B cell (primary cell): ENCODE measurements at regions not wholly inside any gene's neighbourhood (a gene's known extent, or its start where the extent isn't known, plus 50 kb on each side); places are given as distances from the start of the nearest gene placed in this dataset.

ENCODE experiments used
- ATAC-seq: fragments of 200-7000 bp; cut with Tn5 transposase; one replicate; pipeline ENCODE4 v1.10.0; 2021; ENCODE audit warnings: low read depth, mild to moderate bottlenecking, moderate number of reproducible peaks, moderate library complexity
- CTCF ChIA-PET: fragments of 350-600 bp; sonication (Branson Sonifier 250); formaldehyde crosslinking; loops from one replicate; lab custom pipeline; 2021; ENCODE audit warnings: antibody characterized with exemption, inconsistent platforms; lab: Charles Lee
- POLR2A ChIA-PET: fragments of 350-600 bp; sonication (Branson Sonifier 250); formaldehyde crosslinking; loops from one replicate; lab custom pipeline; 2021; ENCODE audit warnings: antibody characterized with exemption; lab: Charles Lee
- DNase-seq: peaks from one replicate; pipeline ENCODE4 v3.0.0; 2013
- H2AFZ ChIP-seq: 2 replicates; pipeline ENCODE4 v1.6.1; 2012; ENCODE audit warnings: mild to moderate bottlenecking, low read depth, low read length; ENCODE audit not compliant: insufficient read depth, poor library complexity, severe bottlenecking
- H3K27ac ChIP-seq, 2 donors: 1 replicate in 1 of 2; 2 replicates in 1 of 2; pipeline ENCODE4 v1.5.1; 2012 to 2013; ENCODE audit warnings: low read length in 2 of 2, mild to moderate bottlenecking in 2 of 2, moderate library complexity in 1 of 2
- H3K27me3 ChIP-seq, 4 experiments: fragments of 200-600 bp in 1 of 4; sonication (generic) in 1 of 4; replicated peaks in 1 of 4; 1 replicate in 2 of 4; 2 replicates in 2 of 4; pipeline versions ENCODE4 v1.6.1 to v1.7.0; 2013 to 2016; ENCODE audit warnings: low read length in 3 of 4, mild to moderate bottlenecking in 2 of 4, mixed read lengths in 1 of 4, moderate library complexity in 1 of 4; ENCODE audit not compliant: insufficient read depth in 4 of 4, control insufficient read depth in 3 of 4; ENCODE audit errors: control extremely low read depth in 1 of 4
- H3K36me3 ChIP-seq, 2 experiments: replicated peaks in 1 of 2; 1 replicate in 1 of 2; 2 replicates in 1 of 2; pipeline versions ENCODE4 v1.6.1 to v1.7.1; 2013; ENCODE audit warnings: low read length in 1 of 2; ENCODE audit not compliant: insufficient read depth in 2 of 2, control insufficient read depth in 1 of 2; ENCODE audit errors: control extremely low read depth in 1 of 2, extremely low read depth in 1 of 2
- H3K4me1 ChIP-seq, 2 donors: fragments of 200-600 bp in 1 of 2; sonication (generic) in 1 of 2; 1 replicate in 1 of 2; 2 replicates in 1 of 2; pipeline versions ENCODE4 v1.5.1 to v1.6.1; 2013 to 2017; ENCODE audit warnings: low read length in 2 of 2; ENCODE audit not compliant: control insufficient read depth in 2 of 2, insufficient read depth in 2 of 2
- H3K4me2 ChIP-seq: replicated peaks from 2 replicates; pipeline ENCODE3; 2012; ENCODE audit warnings: mild to moderate bottlenecking, low read depth, low read length; ENCODE audit not compliant: poor library complexity, severe bottlenecking
- H3K4me3 ChIP-seq, 5 experiments: fragments of 200-600 bp in 1 of 5; sonication (generic) in 1 of 5; 1 replicate in 3 of 5; 2 replicates in 2 of 5; pipeline versions ENCODE4 v1.5.1 to v1.7.0; 2011 to 2016; ENCODE audit warnings: low read length in 4 of 5, mild to moderate bottlenecking in 4 of 5, low read depth in 2 of 5, control low read depth in 1 of 5, moderate library complexity in 1 of 5; ENCODE audit not compliant: insufficient read depth in 1 of 5; ENCODE audit errors: control extremely low read depth in 1 of 5, extremely low read depth in 1 of 5
- H3K79me2 ChIP-seq: fragments of 200-600 bp; sonication (generic); one replicate; pipeline ENCODE4 v1.6.0; 2016; ENCODE audit warnings: low read length; ENCODE audit not compliant: control insufficient read depth, insufficient read depth
- H3K9ac ChIP-seq: fragments of 200-600 bp; sonication (generic); 2 replicates; pipeline ENCODE4 v1.6.1; 2017; ENCODE audit warnings: mild to moderate bottlenecking, low read length, moderate library complexity
- H3K9me3 ChIP-seq, 3 donors: one replicate each; pipeline versions ENCODE4 v1.6.1 to v1.7.1; 2013; ENCODE audit warnings: low read length in 2 of 3; ENCODE audit not compliant: control insufficient read depth in 2 of 3, insufficient read depth in 1 of 3; ENCODE audit errors: control extremely low read depth in 1 of 3
- H4K20me1 ChIP-seq: 2 replicates; pipeline ENCODE4 v1.6.0; 2012; ENCODE audit warnings: mild to moderate bottlenecking, low read length; ENCODE audit not compliant: insufficient read depth, control insufficient read depth, poor library complexity, severe bottlenecking
- H3K27ac Mint-ChIP-seq: one replicate; pipeline ENCODE4 v1.8.0; 2021; ENCODE audit warnings: mixed read lengths
- H3K27me3 Mint-ChIP-seq: one replicate; pipeline ENCODE4 v1.8.0; 2021; ENCODE audit warnings: mixed read lengths
- H3K4me1 Mint-ChIP-seq: one replicate; pipeline ENCODE4 v1.8.0; 2021; ENCODE audit warnings: mixed read lengths
- H3K4me3 Mint-ChIP-seq: one replicate; pipeline ENCODE4 v1.8.0; 2021; ENCODE audit warnings: mixed read lengths
- H3K9me3 Mint-ChIP-seq: one replicate; pipeline ENCODE4 v1.8.0; 2022; ENCODE audit warnings: mixed read lengths; ENCODE audit not compliant: insufficient read depth
- EZH2 ChIP-seq: IDR thresholded peaks from 2 replicates; pipeline ENCODE4 v1.6.1; 2012; ENCODE audit warnings: borderline replicate concordance, low read depth, mild to moderate bottlenecking, moderate library complexity, low read length; ENCODE audit not compliant: insufficient read depth, poor library complexity, severe bottlenecking
- WGBS: methylation state at CpG from one replicate; pipeline ENCODE4 v1.1.5; 2013; ENCODE audit warnings: missing lambda C conversion rate; ENCODE audit not compliant: insufficient coverage; 5-methylcytosine and 5-hydroxymethylcytosine counted together
- intact Hi-C: fragments of 100-400 bp; cut with micrococcal nuclease; formaldehyde crosslinking; loops from one replicate; pipeline ENCODE4 v1.10.0; 2022
- TF ChIP-seq, protein P1 (sequence below): fragments of 200-600 bp; IDR thresholded peaks from one replicate; pipeline ENCODE4 v1.8.0; 2022; ENCODE audit warnings: antibody characterized with exemption, mild to moderate bottlenecking

- Histone ChIP-seq H3K27ac (no peak overlapping the region), H3K4me1 (no peaks in the 10 kb centered on the region), H3K4me3 (no peak overlapping the region), H3K9me3 (peaks cover 0 to 10% (median 0%) of the 10 kb centered on the region in 3 donors), H3K9ac (no peak overlapping the region), H3K4me2 (no peak overlapping the region), H2AFZ (no peak overlapping the region), H4K20me1 (no peaks in the 10 kb centered on the region), H3K27me3 (peaks cover 0 to 16% (median 0%) of the 10 kb centered on the region in 4 experiments), H3K79me2 (no peaks in the 10 kb centered on the region), H3K36me3 (no peaks in the 10 kb centered on the region)
- H3K27me3 Mint-ChIP-seq: peaks cover 10% of the 10 kb centered on the region
- H3K4me1 Mint-ChIP-seq: no peaks in the 10 kb centered on the region
- DNase-seq (no peak), ATAC-seq (no peak)
- POLR2A ChIA-PET: no interaction called here
- 87% methylated on average over 33 of the region's 33 CpGs for WGBS
- intact Hi-C loops: no loop called here
- TF ChIP-seq, protein P1, sequence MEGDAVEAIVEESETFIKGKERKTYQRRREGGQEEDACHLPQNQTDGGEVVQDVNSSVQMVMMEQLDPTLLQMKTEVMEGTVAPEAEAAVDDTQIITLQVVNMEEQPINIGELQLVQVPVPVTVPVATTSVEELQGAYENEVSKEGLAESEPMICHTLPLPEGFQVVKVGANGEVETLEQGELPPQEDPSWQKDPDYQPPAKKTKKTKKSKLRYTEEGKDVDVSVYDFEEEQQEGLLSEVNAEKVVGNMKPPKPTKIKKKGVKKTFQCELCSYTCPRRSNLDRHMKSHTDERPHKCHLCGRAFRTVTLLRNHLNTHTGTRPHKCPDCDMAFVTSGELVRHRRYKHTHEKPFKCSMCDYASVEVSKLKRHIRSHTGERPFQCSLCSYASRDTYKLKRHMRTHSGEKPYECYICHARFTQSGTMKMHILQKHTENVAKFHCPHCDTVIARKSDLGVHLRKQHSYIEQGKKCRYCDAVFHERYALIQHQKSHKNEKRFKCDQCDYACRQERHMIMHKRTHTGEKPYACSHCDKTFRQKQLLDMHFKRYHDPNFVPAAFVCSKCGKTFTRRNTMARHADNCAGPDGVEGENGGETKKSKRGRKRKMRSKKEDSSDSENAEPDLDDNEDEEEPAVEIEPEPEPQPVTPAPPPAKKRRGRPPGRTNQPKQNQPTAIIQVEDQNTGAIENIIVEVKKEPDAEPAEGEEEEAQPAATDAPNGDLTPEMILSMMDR: no peak
- no peak for TF ChIP-seq EZH2
- no peaks in the 10 kb centered on the region for H3K9me3 Mint-ChIP-seq
- no peak overlapping the region for H3K4me3 Mint-ChIP-seq
- CTCF ChIA-PET: no interaction called here
- no peak overlapping the region for H3K27ac Mint-ChIP-seq
Observed at GRCh38 chr4:3863841-3864741, 97.9 kb downstream of the ADRA2C start.
